H7 (cell line): ENCODE measurements at regions not wholly inside any gene's neighbourhood (a gene's known extent, or its start where the extent isn't known, plus 50 kb on each side); places are given as distances from the start of the nearest gene placed in this dataset.
"Not testable (repeated sequence)": the region's sequence is repeated elsewhere in the genome, so short reads cannot be mapped to it uniquely, and the experiment has no call there.

ENCODE experiments used
- DNase-seq: peaks from one replicate; pipeline ENCODE4 v3.0.0; 2012
- H3K27me3 ChIP-seq: 2 replicates; pipeline ENCODE4 v1.6.0; 2011; ENCODE audit warnings: mild to moderate bottlenecking, low read length; ENCODE audit not compliant: control insufficient read depth, insufficient read depth
- H3K36me3 ChIP-seq: replicated peaks from 2 replicates; pipeline ENCODE4 v1.5.1; 2011; ENCODE audit warnings: low read length; ENCODE audit not compliant: control insufficient read depth, insufficient read depth
- H3K4me3 ChIP-seq: 2 replicates; pipeline ENCODE4 v1.5.1; 2011; ENCODE audit warnings: low read depth, mild to moderate bottlenecking, control low read depth, low read length, moderate library complexity; ENCODE audit not compliant: insufficient read depth

DNA sequence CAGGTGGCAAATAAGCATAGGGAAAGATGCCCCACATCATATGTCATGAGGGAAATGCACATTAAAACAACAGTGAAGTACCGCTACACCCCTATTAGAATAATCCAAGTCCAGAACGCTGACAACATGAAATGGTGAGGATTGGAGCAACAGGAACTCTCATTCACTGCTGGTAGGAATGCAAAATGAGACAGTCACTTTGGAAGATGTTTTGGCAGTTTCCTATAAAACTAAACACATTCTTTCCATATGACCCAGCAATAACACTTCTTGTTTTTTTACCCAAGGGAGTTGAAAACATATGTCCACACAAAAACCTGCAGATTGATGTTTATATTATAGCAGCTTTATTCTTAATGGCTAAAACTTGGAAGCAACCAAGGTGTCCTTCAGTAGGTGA is 116.4 kb upstream of the TOPAZ1 start:
- Histone ChIP-seq H3K36me3 (no peaks in the 10 kb centered on the region), H3K4me3 (no peak overlapping the region), H3K27me3 (no peaks in the 10 kb centered on the region)
- no peak for DNase-seq

DNA sequence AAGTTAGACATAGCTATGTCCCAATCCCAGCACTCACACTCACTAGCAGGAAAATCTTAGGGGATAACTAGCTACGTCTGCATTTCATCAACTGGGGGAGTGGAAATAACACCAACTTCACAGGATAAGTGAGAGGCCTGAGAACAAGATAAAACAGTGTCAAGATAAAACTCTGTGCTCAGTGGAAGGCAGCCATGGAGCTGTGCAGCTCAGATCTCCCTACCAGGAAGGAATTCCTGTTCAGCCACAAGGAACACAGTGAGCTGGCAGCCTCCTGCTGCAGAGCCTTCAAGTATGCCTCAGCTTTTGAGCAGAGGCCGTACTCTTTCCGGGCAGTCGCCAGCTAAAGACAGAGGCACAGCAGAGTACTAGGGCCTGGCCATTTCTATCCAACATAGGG is 115.8 kb upstream of the TOPAZ1 start:
- no peak for DNase-seq
- H3K36me3 ChIP-seq, result no peaks in the 10 kb centered on the region
- no peaks in the 10 kb centered on the region for H3K27me3 ChIP-seq
- no peak overlapping the region for H3K4me3 ChIP-seq

DNA sequence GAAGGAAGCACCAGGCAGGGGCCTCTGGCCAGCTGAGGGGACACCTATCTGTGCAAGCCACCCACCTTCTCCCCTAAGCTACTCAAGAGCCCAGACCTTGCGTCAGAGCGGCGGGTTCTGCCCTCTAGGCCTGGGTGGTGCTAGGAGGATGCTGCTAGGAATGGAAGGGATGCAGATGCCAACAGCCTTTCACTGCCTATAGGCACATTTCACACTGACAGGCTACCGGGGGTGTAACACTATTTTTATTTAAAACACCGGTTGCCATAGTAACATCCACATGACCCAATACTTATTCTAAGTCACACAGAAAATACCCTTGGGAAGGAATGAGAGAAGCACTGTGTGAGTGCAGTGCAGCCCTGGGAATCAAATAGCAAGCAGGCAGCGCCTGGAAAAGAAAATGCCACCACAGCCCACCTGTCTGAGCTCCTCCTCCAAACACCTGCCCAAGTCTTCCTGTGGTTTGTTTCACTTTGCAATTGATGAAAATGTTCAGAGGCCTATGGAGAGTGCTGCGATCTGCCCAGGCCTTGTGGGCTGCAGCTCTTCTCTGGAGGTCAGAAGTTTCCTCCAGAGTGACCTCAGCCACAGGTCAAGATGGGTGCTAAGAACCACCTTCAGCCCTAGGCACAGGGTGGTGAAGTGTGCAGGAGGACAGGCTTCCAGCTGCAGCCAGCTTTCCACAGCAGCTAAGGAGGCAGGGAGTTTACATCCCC is 113.5 kb upstream of the TOPAZ1 start:
- Histone ChIP-seq H3K4me3 (no peak overlapping the region), H3K36me3 (no peaks in the 10 kb centered on the region), H3K27me3 (no peaks in the 10 kb centered on the region)
- peak; percentile 38 for DNase-seq

DNA sequence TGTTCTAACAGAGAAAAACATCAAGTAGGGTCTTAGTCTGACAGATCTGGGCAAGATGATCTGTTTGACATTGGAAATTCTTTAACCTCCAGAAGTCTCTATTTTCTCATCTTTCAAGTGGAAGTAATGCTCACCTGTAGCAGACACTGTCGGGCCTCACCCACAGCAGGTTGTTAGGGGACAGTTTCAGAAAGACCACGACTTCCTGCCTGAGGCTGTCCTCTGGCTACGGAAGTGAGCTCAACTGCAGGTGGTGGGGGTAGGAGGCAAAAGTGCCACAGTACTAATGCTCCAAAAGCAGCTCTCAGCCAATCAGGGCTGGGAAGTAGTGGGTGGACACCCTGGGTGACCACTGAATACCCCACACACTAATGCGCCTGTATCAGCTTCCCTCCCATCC is 111.4 kb upstream of the TOPAZ1 start:
- DNase-seq, result no peak
- Histone ChIP-seq H3K27me3 (no peaks in the 10 kb centered on the region), H3K36me3 (no peaks in the 10 kb centered on the region), H3K4me3 (no peak overlapping the region)

DNA sequence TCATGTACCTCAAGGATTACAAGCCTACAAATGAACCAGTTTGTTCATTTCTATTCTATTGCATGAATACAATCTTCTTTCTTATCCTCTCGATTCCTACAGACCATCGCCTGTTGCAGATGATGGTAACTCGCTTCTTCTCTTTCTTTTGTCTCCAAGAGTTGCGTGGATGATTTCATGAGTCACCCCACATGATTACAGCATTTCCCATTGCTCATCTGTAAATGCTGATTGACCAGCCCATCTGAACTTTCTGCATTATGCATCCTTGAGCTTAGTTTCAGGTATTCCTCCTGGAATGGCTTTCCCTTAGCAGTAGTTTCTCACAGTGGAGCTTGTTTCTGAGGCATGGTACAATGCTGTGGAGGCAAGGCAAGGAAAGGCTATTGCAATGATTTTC is 109.6 kb upstream of the TOPAZ1 start:
- H3K36me3 ChIP-seq, result no peaks in the 10 kb centered on the region
- no peak for DNase-seq
- no peaks in the 10 kb centered on the region for H3K27me3 ChIP-seq
- H3K4me3 ChIP-seq, result no peak overlapping the region

DNA sequence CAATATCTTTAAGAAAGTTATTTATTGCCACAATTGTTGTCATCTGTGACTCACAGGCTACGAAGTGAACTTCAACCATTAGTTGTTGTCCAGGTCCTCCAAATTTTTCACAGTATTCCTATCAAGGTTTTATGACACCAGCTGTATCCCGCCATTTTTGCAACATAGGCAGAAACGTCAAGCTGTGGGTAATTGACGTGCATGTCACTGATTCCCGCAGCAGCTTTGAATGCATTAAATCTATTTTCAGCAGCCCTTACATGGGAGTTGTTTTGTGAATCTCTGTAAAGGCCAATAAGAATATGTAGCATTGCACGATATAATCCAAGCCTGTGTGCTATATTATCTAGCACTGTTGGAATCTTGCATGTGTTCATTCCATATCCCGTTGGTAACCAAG is 109.1 kb upstream of the TOPAZ1 start:
- Histone ChIP-seq H3K4me3 (no peak overlapping the region), H3K36me3 (no peaks in the 10 kb centered on the region), H3K27me3 (no peaks in the 10 kb centered on the region)
- DNase-seq, result no peak

DNA sequence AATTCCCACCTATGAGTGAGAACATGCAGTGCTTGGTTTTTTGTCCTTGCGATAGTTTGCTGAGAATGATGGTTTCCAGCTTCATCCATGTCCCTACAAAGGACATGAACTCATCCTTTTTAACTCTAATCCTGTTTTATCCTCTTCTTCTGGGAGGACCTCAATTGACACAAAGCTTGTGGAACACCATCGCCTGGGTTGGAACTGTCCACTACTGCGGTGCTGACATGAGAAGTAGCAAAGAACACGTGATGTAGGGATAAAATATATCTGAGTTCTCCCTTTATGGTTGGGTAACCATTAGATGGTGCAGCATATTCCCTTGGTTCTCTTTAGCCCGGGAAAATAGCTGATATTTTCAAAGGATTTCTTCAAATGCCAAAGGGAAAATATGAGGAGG is 105.3 kb upstream of the TOPAZ1 start:
- Histone ChIP-seq H3K4me3 (no peak overlapping the region), H3K27me3 (no peaks in the 10 kb centered on the region), H3K36me3 (no peaks in the 10 kb centered on the region)
- DNase-seq, result no peak

DNA sequence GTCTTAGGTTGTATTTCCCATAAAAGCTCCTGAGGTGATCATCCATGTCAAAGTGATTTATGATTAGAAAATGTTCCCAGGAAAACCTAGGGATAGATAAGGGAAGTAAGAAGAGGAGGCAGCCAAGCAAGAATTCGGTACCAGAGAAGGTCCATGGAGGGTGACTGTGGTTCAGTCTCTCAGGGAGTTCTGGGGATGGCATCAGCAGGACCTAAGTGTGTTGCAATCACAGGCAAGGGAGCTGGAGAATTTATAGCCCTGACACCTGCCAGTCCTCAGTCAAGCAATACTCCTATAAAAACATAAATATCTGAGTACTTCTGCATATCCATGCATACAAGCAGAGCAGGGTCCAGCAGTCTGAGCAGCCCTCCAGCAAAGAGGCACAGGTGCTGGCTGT is 95.6 kb upstream of the TOPAZ1 start:
- Histone ChIP-seq H3K4me3 (no peak overlapping the region), H3K36me3 (no peaks in the 10 kb centered on the region), H3K27me3 (no peaks in the 10 kb centered on the region)
- no peak for DNase-seq

DNA sequence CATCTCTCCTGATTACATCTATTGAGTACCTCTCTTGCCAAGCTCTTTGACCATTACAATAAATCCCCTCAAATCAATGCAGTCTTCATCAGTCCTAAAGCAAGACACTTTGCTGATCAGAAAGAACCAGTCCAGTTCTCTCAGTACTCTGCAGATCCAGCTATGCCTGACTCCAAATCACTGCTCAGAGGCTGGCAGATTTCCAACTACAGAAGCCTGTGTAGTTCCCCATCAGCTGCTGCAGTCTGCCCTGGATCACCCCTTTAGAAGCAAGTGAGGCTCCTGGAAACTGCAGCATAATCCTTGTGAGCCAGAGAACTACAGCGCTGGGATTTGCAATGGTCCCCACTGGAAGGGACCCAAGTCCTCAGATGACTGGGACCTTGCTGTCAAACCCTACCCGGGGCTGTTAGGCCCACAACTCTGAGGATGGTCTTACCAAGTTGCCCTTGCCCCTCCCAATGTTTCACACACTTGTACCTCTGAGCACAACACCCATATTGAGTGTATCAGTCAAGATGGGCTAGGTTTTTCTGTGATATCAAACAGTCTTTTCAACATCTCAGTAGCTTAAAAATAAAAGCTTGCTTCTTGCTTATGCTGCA is 81.9 kb upstream of the TOPAZ1 start:
- Histone ChIP-seq H3K27me3 (no peaks in the 10 kb centered on the region), H3K4me3 (no peak overlapping the region), H3K36me3 (no peaks in the 10 kb centered on the region)
- no peak for DNase-seq

DNA sequence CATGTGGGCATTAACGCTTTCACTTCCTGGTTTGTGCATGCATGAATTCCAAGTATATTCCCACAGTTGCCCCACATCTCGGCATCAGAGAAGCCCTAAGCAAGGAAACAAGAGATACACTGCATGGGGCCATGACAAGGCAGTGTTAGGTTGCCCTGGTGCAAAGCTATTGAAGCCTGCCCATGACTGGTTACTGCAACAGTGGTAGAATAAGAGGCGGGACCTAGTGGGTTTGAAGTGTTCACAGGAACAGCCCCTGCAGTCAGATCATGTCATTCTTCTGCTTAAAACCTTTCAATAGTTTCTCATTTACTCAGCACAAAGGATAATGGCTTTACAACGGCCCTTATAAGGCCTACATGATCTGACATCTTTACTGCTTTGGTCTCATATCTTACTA is 80.9 kb upstream of the TOPAZ1 start:
- no peak overlapping the region for H3K4me3 ChIP-seq
- H3K36me3 ChIP-seq, result no peaks in the 10 kb centered on the region
- H3K27me3 ChIP-seq, result no peaks in the 10 kb centered on the region
- peak; percentile 24 for DNase-seq

DNA sequence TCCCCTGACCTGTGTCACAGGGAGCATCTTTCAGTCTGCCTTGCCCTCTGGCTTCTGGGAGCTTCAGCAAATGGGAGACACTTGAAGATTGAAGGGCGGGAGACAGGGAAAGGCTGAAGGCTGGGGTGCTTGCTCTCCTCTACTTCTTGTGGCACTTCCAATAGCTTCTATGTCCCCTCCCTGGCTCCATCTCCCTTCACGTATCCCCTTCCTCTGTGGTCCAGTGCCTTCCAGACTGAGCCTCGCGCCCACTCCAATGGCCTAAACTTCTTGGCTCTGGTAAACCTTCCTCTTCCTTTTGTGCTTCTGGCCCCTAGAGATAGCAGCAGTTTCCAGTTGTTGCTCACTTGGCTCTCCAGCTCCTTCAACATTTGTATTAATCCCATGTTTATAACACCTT is 69.8 kb upstream of the TOPAZ1 start:
- Histone ChIP-seq H3K36me3 (no peaks in the 10 kb centered on the region), H3K4me3 (no peak overlapping the region), H3K27me3 (no peaks in the 10 kb centered on the region)
- DNase-seq, result no peak

DNA sequence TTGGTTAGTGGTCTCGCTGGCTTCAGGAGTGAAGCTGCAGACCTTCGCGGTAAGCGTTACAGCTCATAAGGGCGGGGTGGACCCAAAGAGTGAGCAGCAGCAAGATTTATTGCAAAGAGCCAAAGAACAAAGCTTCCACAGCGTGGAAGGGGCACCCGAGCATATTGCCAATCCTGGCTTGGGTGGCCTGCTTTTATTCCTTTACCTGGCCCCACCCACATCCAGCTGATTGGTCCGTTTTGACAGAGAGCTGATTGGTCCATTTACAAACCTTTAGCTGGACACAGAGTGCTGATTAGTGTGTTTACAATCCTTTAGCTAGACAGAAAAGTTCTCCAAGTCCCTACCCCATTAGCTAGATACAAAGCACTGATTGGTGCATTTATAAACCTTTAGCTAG is 69.0 kb upstream of the TOPAZ1 start:
- H3K27me3 ChIP-seq, H3K4me3 ChIP-seq, H3K36me3 ChIP-seq, DNase-seq: not testable (repeated sequence)

DNA sequence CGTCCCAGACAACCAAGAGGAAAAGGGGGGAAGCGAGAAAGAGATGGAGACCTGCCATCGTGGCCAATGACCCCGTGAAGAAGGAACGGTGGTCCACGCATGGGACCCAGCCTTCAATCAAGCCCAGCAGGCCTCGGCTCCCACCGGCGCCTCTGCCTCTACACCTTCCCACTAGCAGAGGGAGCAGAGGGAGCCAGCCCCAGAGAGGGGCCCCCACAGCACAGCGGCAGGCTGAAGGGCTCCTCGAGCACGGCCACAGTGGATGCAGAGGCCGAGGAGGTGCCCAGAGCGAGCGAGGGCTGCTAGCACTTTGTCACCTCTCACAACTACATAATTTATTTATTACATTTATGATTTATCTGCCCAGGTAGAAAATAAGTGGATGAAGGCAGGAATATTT is 68.4 kb upstream of the TOPAZ1 start:
- Histone ChIP-seq H3K36me3 (no peaks in the 10 kb centered on the region), H3K27me3 (no peaks in the 10 kb centered on the region), H3K4me3 (no peak overlapping the region)
- no peak for DNase-seq

DNA sequence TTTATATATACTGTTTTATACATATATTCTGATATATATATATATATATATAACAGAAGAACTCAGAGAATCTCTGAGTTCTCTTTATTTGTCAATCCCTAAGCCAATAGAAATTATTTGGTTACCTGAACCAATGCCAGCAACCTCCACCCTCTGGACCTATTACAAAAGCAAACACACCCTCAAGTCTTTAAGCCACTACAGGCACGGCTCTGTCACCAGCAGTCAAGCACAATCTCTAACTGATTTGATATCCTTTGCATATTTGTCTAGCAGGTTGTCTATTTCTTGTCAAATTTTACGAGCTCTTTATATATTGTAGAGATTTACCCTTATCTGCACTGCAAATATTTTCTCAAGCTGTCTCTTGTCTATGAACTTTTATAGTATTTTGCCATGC is 66.6 kb upstream of the TOPAZ1 start:
- H3K36me3 ChIP-seq, result no peaks in the 10 kb centered on the region
- no peak overlapping the region for H3K4me3 ChIP-seq
- no peak for DNase-seq
- H3K27me3 ChIP-seq, result no peaks in the 10 kb centered on the region

DNA sequence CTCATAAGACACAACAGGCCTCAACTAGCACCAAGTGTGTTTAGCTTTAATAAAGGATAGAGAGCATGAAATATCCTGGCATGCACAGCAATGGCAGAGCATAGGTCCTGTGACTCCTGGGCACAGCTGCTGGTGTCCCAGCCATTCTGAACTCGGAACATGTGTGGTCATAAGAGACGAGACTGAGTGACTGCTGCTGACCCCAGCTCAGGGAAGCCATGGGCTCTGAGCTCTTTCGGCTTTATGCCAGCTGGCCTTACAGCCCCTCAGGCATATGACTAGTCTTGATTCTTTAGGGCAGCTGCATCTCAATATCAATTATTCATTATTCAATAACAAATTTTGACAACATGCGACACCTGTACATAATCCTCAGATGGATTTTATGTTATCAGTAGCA is 62.4 kb upstream of the TOPAZ1 start:
- no peaks in the 10 kb centered on the region for H3K36me3 ChIP-seq
- no peaks in the 10 kb centered on the region for H3K27me3 ChIP-seq
- DNase-seq, result no peak
- H3K4me3 ChIP-seq, result no peak overlapping the region
